ENCODE measurements at regions not wholly inside any gene's neighbourhood (a gene's known extent, or its start where the extent isn't known, plus 50 kb on each side); places are given as distances from the start of the nearest gene placed in this dataset.

DNA sequence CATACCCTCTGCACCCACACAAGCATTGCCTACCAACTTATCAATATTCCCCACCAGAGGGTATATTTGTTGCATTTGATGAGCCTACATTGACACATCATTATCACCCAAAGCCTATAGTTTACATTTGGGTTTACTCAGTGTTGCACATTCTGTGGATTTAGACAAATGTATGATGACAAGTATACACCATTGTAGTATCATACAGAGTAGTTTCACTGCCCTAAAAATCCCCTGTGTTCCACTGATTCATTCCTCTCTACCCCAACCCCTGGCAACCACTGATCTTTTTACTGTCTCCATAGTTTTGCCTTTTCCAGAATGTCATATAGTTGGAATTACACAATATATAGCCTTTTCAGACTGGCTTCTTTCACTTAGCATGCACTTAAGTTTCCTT lies 85.7 kb upstream of the CPLX2 start:
- Histone ChIP-seq H3K27ac (ENCODE audit: control insufficient read depth, insufficient read depth, low read length) (no peak overlapping the region), H3K36me3 (ENCODE audit: control insufficient read depth in 2 of 2, extremely low read depth in 1 of 2, insufficient read depth in 2 of 2, low read length in 2 of 2) (no peaks in the 10 kb centered on the region), H3K9me1 (ENCODE audit: control insufficient read depth, extremely low read depth, insufficient read depth, low read length) (no peaks in the 10 kb centered on the region), H3K4me3 (ENCODE audit: control insufficient read depth in 2 of 3, extremely low read depth in 1 of 3, insufficient read depth in 2 of 3, low read depth in 1 of 3, low read length in 3 of 3) (no peak overlapping the region), H3K79me2 (ENCODE audit: control insufficient read depth, insufficient read depth, low read length) (no peaks in the 10 kb centered on the region), H3K4me1 (ENCODE audit: control insufficient read depth, extremely low read depth, insufficient read depth, low read length) (no peaks in the 10 kb centered on the region), H2AFZ (ENCODE audit: control insufficient read depth, low read length) (no peak overlapping the region), H4K20me1 (ENCODE audit: control insufficient read depth, extremely low read depth, insufficient read depth, low read length) (no peaks in the 10 kb centered on the region), H3K4me2 (ENCODE audit: control insufficient read depth, extremely low read depth, insufficient read depth, low read depth, low read length) (no peak overlapping the region), H3K27me3 (ENCODE audit: control insufficient read depth, extremely low read depth, insufficient read depth, low read length) (no peaks in the 10 kb centered on the region), H3K9ac (ENCODE audit: control insufficient read depth, extremely low read depth, insufficient read depth, low read length) (no peak overlapping the region), H3K9me3 (ENCODE audit: control insufficient read depth, low read depth, low read length) (no peaks in the 10 kb centered on the region)
- TF ChIP-seq, protein P1, sequence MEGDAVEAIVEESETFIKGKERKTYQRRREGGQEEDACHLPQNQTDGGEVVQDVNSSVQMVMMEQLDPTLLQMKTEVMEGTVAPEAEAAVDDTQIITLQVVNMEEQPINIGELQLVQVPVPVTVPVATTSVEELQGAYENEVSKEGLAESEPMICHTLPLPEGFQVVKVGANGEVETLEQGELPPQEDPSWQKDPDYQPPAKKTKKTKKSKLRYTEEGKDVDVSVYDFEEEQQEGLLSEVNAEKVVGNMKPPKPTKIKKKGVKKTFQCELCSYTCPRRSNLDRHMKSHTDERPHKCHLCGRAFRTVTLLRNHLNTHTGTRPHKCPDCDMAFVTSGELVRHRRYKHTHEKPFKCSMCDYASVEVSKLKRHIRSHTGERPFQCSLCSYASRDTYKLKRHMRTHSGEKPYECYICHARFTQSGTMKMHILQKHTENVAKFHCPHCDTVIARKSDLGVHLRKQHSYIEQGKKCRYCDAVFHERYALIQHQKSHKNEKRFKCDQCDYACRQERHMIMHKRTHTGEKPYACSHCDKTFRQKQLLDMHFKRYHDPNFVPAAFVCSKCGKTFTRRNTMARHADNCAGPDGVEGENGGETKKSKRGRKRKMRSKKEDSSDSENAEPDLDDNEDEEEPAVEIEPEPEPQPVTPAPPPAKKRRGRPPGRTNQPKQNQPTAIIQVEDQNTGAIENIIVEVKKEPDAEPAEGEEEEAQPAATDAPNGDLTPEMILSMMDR (optimal IDR thresholded peaks at IDR 0.05 in 1 of 3, IDR thresholded peaks at IDR 0.05 in 1 of 3, conservative IDR thresholded peaks at IDR 0.05 in 1 of 3; ENCODE audit: extremely low read depth in 1 of 3, insufficient read depth in 2 of 3, low read length in 3 of 3), result no peak
- TF ChIP-seq EZH2 (IDR thresholded peaks at IDR 0.05; ENCODE audit: low read length), result no peak
- FAIRE-seq (no peak), DNase-seq (ENCODE audit: low read depth, low spot score) (no peak)
- dilution Hi-C loops (cut with MboI; ENCODE audit: extremely low pct_ligation_motif_present, low sequenced_read_pairs), result no loop called here

DNA sequence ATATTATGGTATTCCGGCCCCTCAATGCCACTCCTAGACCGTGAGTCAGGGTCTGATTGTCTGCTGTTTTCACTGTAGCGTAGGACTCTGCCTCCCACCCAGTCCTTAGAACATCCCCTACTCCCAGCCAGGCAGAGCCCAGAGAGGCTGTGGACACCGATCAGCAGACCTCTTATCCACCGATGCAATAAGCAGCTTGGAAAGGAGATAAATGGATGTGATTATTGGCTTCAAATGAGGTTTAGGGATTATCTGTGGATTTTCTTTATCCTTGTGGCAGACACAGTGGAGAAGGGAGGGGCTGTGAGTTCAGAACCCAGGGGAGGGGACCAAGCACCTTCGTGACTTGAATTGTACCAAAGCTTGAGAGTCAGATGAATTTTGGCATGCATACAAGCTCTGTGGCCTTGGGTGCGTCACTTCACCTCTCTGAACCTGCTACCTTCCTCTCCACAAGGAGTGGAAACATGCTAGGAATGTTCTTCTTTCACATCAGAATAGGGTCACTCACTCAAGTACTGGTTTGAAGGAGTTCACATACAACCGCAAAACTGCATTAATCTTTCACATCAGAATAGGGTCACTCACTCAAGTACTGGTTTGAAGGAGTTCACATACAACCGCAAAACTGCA lies 83.1 kb upstream of the CPLX2 start:
- H3K27me3 ChIP-seq (ENCODE audit: control insufficient read depth, extremely low read depth, insufficient read depth, low read length), result no peaks in the 10 kb centered on the region
- no peak overlapping the region for H3K27ac ChIP-seq (ENCODE audit: control insufficient read depth, insufficient read depth, low read length)
- no peak for TF ChIP-seq EZH2 (IDR thresholded peaks at IDR 0.05; ENCODE audit: low read length)
- TF ChIP-seq, protein P1 (optimal IDR thresholded peaks at IDR 0.05 in 1 of 3, IDR thresholded peaks at IDR 0.05 in 1 of 3, conservative IDR thresholded peaks at IDR 0.05 in 1 of 3; ENCODE audit: extremely low read depth in 1 of 3, insufficient read depth in 2 of 3, low read length in 3 of 3), result no peak
- no peaks in the 10 kb centered on the region for H3K9me3 ChIP-seq (ENCODE audit: control insufficient read depth, low read depth, low read length)
- H3K4me1 ChIP-seq (ENCODE audit: control insufficient read depth, extremely low read depth, insufficient read depth, low read length), result no peaks in the 10 kb centered on the region
- no peak overlapping the region for H3K9ac ChIP-seq (ENCODE audit: control insufficient read depth, extremely low read depth, insufficient read depth, low read length)
- H3K9me1 ChIP-seq (ENCODE audit: control insufficient read depth, extremely low read depth, insufficient read depth, low read length), result no peaks in the 10 kb centered on the region
- dilution Hi-C loops (cut with MboI; ENCODE audit: extremely low pct_ligation_motif_present, low sequenced_read_pairs), result no loop called here
- H3K79me2 ChIP-seq (ENCODE audit: control insufficient read depth, insufficient read depth, low read length), result no peaks in the 10 kb centered on the region
- no peak for FAIRE-seq
- no peak overlapping the region for H3K4me3 ChIP-seq (ENCODE audit: control insufficient read depth in 2 of 3, extremely low read depth in 1 of 3, insufficient read depth in 2 of 3, low read depth in 1 of 3, low read length in 3 of 3)
- no peaks in the 10 kb centered on the region for H3K36me3 ChIP-seq (ENCODE audit: control insufficient read depth in 2 of 2, extremely low read depth in 1 of 2, insufficient read depth in 2 of 2, low read length in 2 of 2)
- no peak for DNase-seq (ENCODE audit: low read depth, low spot score)
- no peak overlapping the region for H2AFZ ChIP-seq (ENCODE audit: control insufficient read depth, low read length)
- no peaks in the 10 kb centered on the region for H4K20me1 ChIP-seq (ENCODE audit: control insufficient read depth, extremely low read depth, insufficient read depth, low read length)
- H3K4me2 ChIP-seq (ENCODE audit: control insufficient read depth, extremely low read depth, insufficient read depth, low read depth, low read length), result no peak overlapping the region
